Lung (tissue), 11 donors: ENCODE measurements at regions not wholly inside any gene's neighbourhood (a gene's known extent, or its start where the extent isn't known, plus 50 kb on each side); places are given as distances from the start of the nearest gene placed in this dataset.

Experiments used
- ATAC-seq: fragments of 200-7000 bp; cut with Tn5 transposase; one replicate; pipeline ENCODE4 v1.9.1; 2020; ENCODE audit warnings: moderate number of reproducible peaks; ENCODE audit not compliant: insufficient read depth, low FRiP score
- DNase-seq, 3 donors: peaks; one replicate each; pipeline ENCODE4 v3.0.0-alpha.2; 2013 to 2017
- H3K27ac ChIP-seq, 2 donors: one replicate each; pipeline ENCODE4 v1.5.1; 2013; ENCODE audit warnings: mild to moderate bottlenecking in 2 of 2, moderate library complexity in 2 of 2, control low read depth in 1 of 2, inconsistent platforms in 1 of 2, low read depth in 1 of 2, low read length in 1 of 2
- H3K27me3 ChIP-seq, 3 donors: one replicate each; pipeline ENCODE4 v1.5.1; 2013; ENCODE audit warnings: low read length in 2 of 3; ENCODE audit not compliant: control insufficient read depth in 3 of 3, insufficient read depth in 3 of 3
- H3K36me3 ChIP-seq, 4 donors: one replicate each; pipeline ENCODE4 v1.5.1; 2013; ENCODE audit warnings: low read length in 4 of 4, mild to moderate bottlenecking in 1 of 4, moderate library complexity in 1 of 4; ENCODE audit not compliant: control insufficient read depth in 4 of 4, insufficient read depth in 4 of 4
- H3K4me1 ChIP-seq, 5 donors: one replicate each; pipeline ENCODE4 v1.5.1; 2013; ENCODE audit warnings: low read length in 5 of 5, mild to moderate bottlenecking in 2 of 5, moderate library complexity in 1 of 5; ENCODE audit not compliant: control insufficient read depth in 5 of 5, insufficient read depth in 5 of 5
- H3K4me3 ChIP-seq: one replicate; pipeline ENCODE4 v1.5.1; 2013; ENCODE audit warnings: mild to moderate bottlenecking, control low read depth, moderate library complexity
- H3K9ac ChIP-seq, 2 donors: one replicate each; pipeline ENCODE4 v1.5.1; 2013; ENCODE audit warnings: low read length in 2 of 2, control low read depth in 1 of 2; ENCODE audit not compliant: insufficient read depth in 1 of 2
- H3K9me3 ChIP-seq, 4 donors: one replicate each; pipeline ENCODE4 v1.5.1; 2013; ENCODE audit warnings: low read length in 3 of 4, mild to moderate bottlenecking in 1 of 4, moderate library complexity in 1 of 4; ENCODE audit not compliant: control insufficient read depth in 4 of 4, insufficient read depth in 3 of 4
- CTCF ChIP-seq: IDR thresholded peaks from 2 replicates; pipeline ENCODE4 v1.5.1; 2012; ENCODE audit warnings: mild to moderate bottlenecking; ENCODE audit errors: control extremely low read depth, extremely low read depth
- WGBS, 2 donors: extraction: QIAGEN DNeasy Blood & Tissue Kit; methylation state at CpG; one replicate each; pipeline ENCODE4 v1.1.7; 2013; 5-methylcytosine and 5-hydroxymethylcytosine counted together
- donor health status: control.
- donor health status: control.
- donor health status: Bipolar disorder and iron deficiency.
- donor health status: healthy.
- donor health status: DM: yes; HTN: yes; CAD: no.

- Histone ChIP-seq H3K4me1 (no peaks in the 10 kb centered on the region), H3K27ac (no peak overlapping the region), H3K27me3 (no peaks in the 10 kb centered on the region), H3K9ac (no peak overlapping the region), H3K36me3 (no peaks in the 10 kb centered on the region), H3K9me3 (no peaks in the 10 kb centered on the region), H3K4me3 (no peak overlapping the region)
- 66 to 79% methylated on average over 3 of the region's 3 CpGs for WGBS, 2 donors
- ATAC-seq: no peak
- no peak for TF ChIP-seq CTCF
- DNase-seq: no peak
Observed at GRCh38 chr5:165224366-165225045, 1719.1 kb downstream of the MAT2B start.

GRCh38 chr5:165227515-165227914 is 1722.1 kb downstream of the MAT2B start:
- Histone ChIP-seq H3K36me3 (no peaks in the 10 kb centered on the region), H3K9ac (no peak overlapping the region), H3K27ac (no peak overlapping the region), H3K27me3 (no peaks in the 10 kb centered on the region), H3K4me3 (no peak overlapping the region), H3K9me3 (peaks cover 0 to 3% (median 0%) of the 10 kb centered on the region in 4 donors), H3K4me1 (peaks cover 0 to 6% (median 0%) of the 10 kb centered on the region in 5 donors)
- TF ChIP-seq CTCF: no peak
- no peak for DNase-seq
- no peak for ATAC-seq
- WGBS, 2 donors: 89 to 94% methylated on average over 3 of the region's 3 CpGs

- Histone ChIP-seq H3K27ac (no peak overlapping the region), H3K4me1 (peaks cover 0 to 9% (median 0%) of the 10 kb centered on the region in 5 donors), H3K36me3 (no peaks in the 10 kb centered on the region), H3K9ac (no peak overlapping the region), H3K4me3 (no peak overlapping the region), H3K27me3 (no peaks in the 10 kb centered on the region), H3K9me3 (peaks cover 0 to 3% (median 0%) of the 10 kb centered on the region in 4 donors)
- ATAC-seq (no peak), DNase-seq (peak in 1 of 3 donors; percentile 32)
- no peak for TF ChIP-seq CTCF
- 66 to 72% methylated on average over 1 of the region's 1 CpG for WGBS, 2 donors
Observed at GRCh38 chr5:165228184-165228583, 1722.8 kb downstream of the MAT2B start.
